ENCODE measurements at regions not wholly inside any gene's neighbourhood (a gene's known extent, or its start where the extent isn't known, plus 50 kb on each side); places are given as distances from the start of the nearest gene placed in this dataset.
"Not testable (repeated sequence)": the region's sequence is repeated elsewhere in the genome, so short reads cannot be mapped to it uniquely, and the experiment has no call there.

DNA sequence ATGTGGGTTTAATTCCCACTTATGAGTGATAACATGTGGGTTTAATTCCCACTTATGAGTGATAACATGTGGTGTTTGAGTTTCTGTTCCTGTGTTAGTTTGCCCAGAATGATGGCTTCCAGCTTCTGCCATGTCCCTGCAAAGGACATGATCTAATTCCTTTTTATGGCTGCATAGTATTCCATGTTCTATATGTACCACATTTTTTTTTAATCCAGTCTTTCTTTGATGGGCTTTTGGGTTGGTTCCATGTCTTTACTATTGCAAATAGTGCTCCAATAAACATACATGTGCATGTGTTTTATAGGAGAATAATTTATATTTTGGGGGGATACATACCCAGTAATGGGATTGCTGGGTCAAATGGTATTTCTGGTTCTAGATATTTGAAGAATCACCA is 317.8 kb downstream of the MMUT start:
- DNase-seq (ENCODE audit: low read depth, low spot score) = no peak
- H3K4me3 ChIP-seq (ENCODE audit: low read length) = no peak overlapping the region

DNA sequence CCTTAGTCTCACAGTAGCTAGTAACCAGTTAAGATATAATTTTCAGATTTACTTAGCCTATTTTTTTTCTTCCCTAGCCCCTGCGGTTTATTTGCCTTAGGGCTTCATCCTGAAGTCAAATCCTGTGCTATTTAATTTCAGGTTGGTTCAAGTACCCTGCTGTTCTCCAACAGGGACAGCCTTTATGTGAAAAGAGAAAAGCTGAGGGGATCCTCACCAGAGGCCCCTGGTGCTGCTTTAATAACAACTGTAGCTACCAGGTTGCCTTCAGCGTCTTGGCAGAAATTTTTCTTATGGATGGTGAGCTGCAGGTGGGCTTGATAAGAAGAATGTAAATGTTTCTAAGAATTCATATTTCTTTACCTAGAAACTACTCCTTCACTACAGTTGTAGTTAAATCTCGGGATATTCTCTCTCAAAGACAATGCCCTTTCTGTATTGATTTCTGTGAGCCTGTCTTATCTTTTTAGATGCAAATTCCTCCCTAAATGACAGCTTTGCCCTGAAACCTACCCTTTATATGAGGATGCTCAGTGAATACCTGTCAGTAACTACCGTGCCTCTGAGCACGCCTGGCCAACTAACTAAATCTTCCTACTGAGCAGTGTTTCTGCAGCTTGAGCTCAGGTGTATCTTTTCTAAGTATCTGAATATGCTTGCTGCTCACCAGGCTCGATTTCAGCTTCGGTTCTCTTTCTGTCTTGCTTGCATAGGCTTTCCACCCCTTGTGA is 320.5 kb downstream of the MMUT start:
- no peak for DNase-seq (ENCODE audit: low read depth, low spot score)
- H3K4me3 ChIP-seq (ENCODE audit: low read length) = no peak overlapping the region

DNA sequence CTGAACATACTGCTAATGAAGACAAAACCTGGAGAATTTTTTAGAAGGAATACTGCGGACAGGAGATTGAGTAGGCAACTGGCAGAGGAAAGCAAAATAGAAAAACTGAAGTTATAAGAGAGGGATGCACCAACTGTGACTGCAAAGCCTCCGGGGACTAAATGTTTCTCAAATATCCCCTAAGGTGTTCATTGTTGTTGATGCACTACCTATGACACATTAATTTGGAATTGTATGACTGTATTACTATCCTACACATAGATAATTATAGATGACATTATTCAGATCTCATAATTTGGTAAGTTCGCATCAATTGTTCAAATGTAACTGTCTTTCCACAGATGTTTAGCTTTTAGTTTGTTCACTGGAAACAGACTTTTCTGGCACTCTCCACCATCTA is 341.1 kb downstream of the MMUT start:
- DNase-seq (ENCODE audit: low read depth, low spot score) = no peak
- no peak overlapping the region for H3K4me3 ChIP-seq (ENCODE audit: low read length)

DNA sequence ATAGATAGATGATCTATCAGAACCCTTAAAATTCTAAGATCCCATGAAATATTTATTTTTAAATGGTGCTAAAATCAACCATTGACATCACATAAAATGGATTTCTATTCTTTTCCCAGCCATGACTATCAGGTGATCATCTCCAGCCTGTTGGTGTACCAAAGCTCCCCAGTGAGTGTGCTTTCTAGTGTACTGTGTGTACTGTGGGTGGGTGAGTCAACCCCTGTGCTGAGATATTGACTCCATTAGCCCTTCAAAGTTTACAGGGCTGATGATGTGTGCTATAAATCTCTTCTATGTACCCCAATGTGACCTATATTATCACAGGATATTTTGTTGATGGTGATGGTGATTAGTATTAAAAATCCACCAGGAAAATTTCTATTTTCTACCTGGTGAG is 344.6 kb downstream of the MMUT start:
- no peak overlapping the region for H3K4me3 ChIP-seq (ENCODE audit: low read length)
- no peak for DNase-seq (ENCODE audit: low read depth, low spot score)

DNA sequence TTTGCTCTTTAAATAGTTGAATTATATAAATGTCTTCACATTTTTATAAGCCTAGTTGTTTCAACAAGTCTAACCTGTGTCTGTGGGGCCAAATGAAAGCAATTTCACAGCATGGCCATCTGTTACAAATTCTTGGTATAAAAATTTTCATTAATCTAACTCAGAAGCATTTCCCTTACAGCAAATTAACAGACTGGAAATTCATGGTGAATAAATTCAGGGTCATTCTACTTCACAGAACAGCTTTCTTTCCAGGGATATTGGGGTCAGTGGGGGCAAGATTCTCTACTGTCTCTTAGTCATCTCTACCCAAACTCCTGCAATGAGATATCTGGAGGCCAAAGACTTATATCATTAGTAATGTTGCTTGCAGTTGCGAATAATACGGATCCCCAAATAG is 352.1 kb downstream of the MMUT start:
- no peak for DNase-seq (ENCODE audit: low read depth, low spot score)
- H3K4me3 ChIP-seq (ENCODE audit: low read length) = no peak overlapping the region

DNA sequence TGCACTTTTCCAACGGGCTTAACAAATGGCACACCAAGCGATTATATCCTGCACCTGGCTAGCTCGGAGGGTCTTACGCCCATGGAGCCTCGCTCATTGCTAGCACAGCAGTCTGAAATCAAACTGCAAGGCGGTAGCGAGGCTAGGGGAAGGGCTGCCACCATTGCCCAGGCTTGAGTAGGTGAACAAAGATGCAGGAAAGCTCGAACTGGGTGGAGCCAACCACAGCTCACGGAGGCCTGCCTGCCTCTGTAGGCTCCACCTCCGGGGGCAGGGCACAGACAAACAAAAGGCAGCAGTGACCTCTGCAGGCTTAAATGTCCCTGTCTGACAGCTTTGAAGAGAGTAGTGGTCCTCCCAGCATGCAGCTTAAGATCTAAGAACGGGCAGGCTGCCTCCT is 365.4 kb downstream of the MMUT start:
- peak; percentile 4 for DNase-seq (ENCODE audit: low read depth, low spot score)
- not testable (repeated sequence) for H3K4me3 ChIP-seq (ENCODE audit: low read length)

DNA sequence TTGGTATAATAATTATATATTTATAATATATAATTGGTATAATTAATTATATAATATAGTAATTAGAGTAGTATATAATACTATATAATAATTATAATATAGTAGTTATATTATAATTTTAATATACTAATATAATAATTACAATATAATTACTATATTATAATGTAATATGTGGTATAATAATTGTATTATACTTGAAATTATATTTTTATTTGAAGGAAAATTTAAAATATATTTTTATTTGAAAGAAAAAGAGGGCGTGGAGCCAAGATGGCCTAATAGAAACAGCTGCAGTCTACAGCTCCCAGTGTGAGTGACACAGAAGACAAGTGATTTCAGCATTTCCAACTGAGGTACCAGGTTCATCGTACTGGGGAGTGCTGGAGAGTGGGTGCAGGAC is 365.9 kb downstream of the MMUT start:
- no peak overlapping the region for H3K4me3 ChIP-seq (ENCODE audit: low read length)

DNA sequence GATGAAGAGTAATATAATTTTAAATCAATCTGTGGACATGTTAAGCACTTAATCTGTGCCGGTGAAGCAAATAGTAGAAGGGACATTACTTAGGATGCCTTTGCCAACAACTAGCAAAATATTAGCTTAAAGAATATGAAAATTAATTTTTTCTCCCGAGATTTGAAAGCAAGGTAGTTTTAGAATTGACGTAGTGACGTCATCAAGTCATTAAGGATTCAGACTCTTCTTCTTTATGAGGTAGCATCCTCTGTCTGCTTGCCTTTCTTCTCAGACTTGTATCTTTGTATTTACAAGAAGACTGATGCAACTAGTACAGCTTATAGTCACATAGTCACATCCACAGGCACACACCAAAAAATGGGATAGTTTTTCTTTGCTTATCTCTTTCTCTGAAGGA is 374.4 kb downstream of the MMUT start:
- DNase-seq (ENCODE audit: low read depth, low spot score) = no peak
- no peak overlapping the region for H3K4me3 ChIP-seq (ENCODE audit: low read length)

More for the DNA sequence above, 365.9 kb downstream of the MMUT start:
- no peak for DNase-seq (ENCODE audit: low read depth, low spot score)

DNA sequence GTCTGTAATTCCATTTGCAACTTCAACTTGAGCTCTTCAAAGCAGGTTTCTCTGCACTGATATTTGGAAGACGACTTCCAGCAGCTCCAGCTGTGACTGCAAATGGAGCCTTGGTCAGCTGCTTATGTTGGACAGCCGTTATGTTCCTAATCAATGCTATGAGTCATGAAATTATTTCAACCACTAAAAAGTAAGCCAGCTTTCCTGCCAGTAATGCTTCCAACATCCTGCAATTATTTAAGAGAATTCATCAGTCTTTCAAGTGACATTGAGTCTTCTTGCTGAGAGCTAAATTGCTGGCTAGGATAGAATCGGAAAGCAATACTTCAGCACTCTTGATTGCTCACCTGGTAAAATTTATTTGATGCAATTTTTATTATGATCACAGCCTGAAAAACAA is 375.7 kb downstream of the MMUT start:
- no peak for DNase-seq (ENCODE audit: low read depth, low spot score)
- no peak overlapping the region for H3K4me3 ChIP-seq (ENCODE audit: low read length)

DNA sequence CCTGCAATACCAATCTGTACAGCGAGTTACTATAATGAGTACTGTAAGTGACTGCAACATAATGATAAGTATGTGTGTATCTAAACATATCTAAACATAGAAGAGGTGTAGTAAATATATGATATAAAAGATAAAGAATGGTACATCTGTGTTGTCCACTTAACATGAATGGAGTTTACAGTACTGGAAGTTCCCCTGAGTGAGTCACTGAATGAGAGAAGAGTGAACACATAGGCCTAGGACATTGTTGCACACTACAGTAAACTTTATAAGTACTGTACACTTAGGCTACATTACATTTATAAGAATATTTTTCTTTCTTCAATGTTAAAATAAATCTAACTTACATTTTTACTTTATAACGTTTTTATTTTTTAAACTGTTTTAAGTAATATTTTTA is 380.4 kb downstream of the MMUT start:
- DNase-seq (ENCODE audit: low read depth, low spot score) = no peak
- H3K4me3 ChIP-seq (ENCODE audit: low read length) = no peak overlapping the region

DNA sequence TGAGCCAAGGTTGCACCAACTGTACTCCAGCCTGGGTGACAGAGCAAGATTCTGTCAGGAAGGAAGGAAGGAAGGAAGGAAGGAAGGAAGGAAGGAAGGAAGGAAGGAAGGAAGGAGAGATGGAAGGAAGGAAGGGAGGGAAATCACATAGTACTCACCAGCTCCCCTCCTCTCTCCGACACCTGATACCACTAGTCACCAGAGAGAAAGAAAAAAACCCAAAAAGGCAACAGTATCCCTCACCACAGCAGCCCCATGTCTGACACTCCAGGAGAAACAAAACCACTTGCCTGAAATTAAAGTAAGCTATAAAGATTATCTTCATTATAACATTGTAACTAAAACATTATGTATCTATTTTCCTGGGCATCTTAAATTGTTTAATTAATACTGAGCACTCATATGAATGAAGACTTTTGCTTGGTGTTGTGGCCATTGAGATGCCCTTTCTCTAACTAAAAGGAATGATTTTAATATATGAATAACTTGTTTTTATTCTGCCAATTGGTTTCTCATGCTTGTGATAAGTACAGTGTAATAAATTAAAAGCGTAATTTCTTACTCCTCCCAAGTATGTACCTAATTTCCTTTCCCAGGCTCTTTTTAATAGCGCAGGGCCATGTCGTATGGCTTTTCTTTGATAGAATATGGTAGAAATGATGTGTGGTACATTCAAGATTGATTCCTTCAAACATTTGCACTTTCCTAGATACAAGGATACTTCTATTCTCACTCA is 390.0 kb downstream of the MMUT start:
- no peak for DNase-seq (ENCODE audit: low read depth, low spot score)
- H3K4me3 ChIP-seq (ENCODE audit: low read length) = no peak overlapping the region

DNA sequence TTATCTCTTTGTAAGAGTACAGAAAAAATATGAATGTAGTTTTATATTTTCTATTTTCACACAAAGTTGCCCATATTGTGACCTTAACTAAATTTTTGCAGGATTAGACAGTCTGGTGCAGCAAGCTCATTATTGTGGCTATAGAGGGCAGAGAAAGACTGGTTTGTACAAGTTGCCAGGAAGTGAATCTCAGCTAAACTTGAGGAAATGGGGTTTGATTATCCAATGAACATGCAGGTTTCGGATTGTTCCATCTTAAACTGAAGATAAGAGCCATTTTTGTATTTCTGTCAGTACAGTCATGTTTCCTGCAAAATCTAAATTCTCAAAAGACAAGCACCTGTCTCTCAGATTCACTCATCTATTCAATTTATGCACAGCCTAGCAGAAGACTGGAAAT is 390.9 kb downstream of the MMUT start:
- H3K4me3 ChIP-seq (ENCODE audit: low read length) = no peak overlapping the region
- no peak for DNase-seq (ENCODE audit: low read depth, low spot score)

DNA sequence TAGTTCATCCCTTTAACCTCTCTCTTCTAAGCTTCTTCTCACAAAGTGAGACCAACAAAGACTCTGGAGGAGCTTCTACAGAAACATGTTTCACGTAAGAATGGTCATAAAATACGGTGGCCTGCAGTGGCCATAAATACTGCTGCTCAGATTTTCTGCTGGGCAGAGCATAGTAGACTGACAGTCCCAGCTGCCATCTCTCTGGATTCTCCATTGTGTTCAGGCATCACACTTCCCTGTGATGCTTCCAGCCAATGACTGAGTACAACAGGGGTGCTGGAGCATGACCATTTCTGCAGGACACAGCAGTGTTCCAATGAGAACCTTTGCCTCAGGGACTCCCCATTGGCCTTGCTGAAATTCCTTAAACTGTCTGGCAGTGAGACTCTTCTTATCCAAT is 392.6 kb downstream of the MMUT start:
- no peak for DNase-seq (ENCODE audit: low read depth, low spot score)
- no peak overlapping the region for H3K4me3 ChIP-seq (ENCODE audit: low read length)

DNA sequence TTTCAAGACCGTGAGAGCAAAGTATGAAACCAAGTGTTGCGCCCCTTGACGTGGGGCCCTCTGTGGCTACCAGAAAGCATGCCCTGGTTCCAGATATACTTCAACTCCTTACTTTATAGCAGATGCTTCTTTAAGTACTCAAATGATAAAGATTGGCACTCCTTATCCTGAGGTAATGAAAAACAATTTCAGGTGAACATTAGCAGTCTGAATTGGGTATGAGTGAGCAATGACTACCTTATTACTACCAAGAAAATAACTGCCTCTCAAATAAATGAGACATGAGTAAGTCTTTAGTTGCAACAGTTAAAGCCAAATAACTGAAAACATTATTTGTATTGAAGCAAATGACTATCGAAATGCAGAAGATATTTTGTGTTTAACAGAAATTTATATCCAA is 408.7 kb downstream of the MMUT start:
- no peak overlapping the region for H3K4me3 ChIP-seq (ENCODE audit: low read length)
- no peak for DNase-seq (ENCODE audit: low read depth, low spot score)

DNA sequence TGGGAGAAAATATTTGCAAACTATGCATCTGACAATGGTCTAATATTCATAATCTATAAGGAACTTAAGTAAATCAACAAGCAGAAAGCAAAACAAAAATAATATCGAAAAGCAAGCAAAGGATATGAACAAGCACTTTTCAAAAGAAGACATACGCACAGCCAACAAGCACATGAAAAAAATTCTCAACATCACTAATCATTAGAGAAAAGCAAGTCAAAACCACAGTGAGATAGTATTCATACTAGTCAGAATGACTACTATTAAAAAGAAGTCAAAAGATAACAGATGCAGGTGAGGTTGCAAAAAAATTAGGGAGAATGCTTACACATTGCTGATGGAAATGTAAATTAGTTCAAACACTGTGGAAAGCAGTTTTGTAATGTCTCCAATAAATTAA is 410.2 kb downstream of the MMUT start:
- no peak overlapping the region for H3K4me3 ChIP-seq (ENCODE audit: low read length)
- no peak for DNase-seq (ENCODE audit: low read depth, low spot score)

DNA sequence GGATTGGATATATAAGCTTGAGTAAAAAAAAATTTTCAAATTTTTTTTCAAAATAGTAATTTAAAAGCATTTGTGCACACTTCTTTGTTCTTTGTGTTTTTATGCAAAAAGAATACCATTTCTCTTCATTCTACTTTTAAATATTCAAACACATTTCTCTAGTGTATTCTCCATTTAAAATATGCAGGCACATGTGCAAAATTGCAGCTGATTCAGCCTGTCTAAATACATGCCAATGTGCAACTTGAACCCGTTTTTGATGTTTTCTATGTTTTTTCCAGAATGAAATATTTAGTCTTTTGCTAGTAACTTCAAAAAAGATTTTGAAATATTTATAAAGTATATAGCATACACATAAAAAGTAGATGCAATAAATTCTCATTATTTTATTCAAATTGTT is 411.8 kb downstream of the MMUT start:
- DNase-seq (ENCODE audit: low read depth, low spot score) = no peak
- H3K4me3 ChIP-seq (ENCODE audit: low read length) = no peak overlapping the region

DNA sequence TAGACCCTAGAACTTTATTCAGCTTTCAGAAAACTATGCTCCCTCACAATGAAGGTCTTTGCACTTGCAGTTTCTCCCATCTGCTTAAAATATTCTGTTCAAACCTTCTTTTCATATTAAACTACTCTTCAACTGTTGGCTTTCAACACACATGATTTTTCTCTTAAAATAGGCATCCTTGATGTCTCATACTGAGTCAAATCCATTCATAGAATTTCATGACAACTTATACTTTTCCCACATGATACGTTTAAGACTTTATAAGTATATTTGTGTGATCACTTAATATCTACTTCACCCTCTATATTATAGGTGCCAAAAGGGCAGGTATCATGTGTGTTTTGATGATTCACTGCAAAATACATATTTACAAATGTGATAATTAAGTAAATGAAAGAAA is 412.5 kb downstream of the MMUT start:
- DNase-seq (ENCODE audit: low read depth, low spot score) = no peak
- H3K4me3 ChIP-seq (ENCODE audit: low read length) = no peak overlapping the region

DNA sequence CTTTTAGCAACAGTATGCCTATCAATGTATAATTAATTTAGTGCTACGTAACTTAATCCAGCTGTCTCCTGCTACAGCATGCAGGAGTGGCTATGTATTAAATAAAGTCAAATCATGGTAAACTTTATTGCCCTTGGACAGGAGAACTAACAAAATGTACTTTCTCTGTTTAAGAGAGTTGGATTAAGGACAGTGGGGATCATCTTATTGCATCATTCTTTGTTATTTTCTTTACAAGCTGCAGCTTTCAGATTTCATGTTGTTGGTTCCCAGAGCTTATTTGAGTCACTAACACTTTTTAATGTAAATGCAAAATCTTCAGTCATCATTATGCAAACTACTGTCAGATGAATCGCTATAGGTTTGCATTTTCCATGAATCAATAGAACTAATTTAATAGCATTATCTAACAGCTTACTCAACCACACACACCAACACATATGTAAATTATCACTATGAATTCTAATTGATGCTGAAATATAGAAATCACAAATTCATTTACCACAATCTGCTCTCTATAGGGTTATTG is 424.7 kb downstream of the MMUT start:
- DNase-seq (ENCODE audit: low read depth, low spot score) = no peak
- H3K4me3 ChIP-seq (ENCODE audit: low read length) = no peak overlapping the region

DNA sequence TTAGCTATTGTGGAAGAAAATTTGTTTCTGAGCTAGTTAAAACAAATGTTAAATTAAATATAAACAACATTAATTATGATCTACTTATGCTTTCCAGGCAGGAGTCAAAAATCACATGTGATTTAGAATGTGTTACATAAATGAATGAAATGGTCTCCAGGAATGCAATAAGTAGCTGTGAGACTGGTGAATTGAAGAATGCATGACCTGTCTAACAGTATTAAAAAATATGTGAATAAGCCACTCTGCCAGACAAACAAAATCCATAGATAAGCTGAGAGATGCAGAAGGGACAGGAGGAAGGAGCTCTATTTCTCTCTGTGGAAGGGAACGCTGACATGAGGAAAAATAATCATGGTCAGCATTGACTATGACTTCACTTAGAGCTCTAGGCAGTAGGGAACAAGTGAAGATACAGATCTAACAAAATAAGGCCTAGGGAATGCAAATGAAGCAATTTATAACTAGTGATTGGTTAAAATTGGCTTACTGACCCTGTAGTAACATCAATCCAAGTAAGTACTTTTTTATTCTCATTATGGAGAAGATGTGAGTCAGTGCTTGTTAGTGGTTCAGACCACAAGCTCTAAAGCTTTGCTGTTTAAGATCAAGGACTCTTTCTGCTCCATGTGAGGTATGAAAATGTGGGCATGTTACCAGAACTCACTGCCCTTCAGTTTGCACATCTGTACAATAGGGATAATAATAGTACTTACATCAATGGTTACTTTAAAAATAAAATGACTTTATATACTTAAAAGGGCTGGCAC is 432.6 kb downstream of the MMUT start:
- no peak for DNase-seq (ENCODE audit: low read depth, low spot score)
- H3K4me3 ChIP-seq (ENCODE audit: low read length) = no peak overlapping the region

DNA sequence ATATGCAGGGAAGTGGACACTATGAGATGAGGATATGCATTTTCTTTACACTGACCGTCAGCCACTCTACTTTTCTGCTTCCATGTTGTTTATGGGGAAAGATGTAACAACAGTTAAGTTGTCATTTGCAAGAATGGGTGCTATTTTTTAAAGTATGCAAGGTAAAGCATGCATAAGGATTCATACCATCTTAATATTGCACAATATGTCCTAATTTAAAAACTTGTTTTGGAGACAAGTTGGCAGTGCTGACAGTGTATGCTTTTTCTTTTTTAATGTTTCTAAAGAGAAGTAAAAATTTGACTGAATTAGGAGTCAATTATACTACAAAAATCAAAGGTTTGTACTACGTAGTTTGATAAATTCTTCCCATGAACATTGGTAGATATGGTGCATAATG is 435.4 kb downstream of the MMUT start:
- no peak overlapping the region for H3K4me3 ChIP-seq (ENCODE audit: low read length)
- no peak for DNase-seq (ENCODE audit: low read depth, low spot score)

Measured in Jurkat, Clone E6-1 (cell line).